ENCODE measurements at regions not wholly inside any gene's neighbourhood (a gene's known extent, or its start where the extent isn't known, plus 50 kb on each side); places are given as distances from the start of the nearest gene placed in this dataset.
A peak's percentile ranks its signal among the peaks of the same experiment; 100 is the strongest.

DNA sequence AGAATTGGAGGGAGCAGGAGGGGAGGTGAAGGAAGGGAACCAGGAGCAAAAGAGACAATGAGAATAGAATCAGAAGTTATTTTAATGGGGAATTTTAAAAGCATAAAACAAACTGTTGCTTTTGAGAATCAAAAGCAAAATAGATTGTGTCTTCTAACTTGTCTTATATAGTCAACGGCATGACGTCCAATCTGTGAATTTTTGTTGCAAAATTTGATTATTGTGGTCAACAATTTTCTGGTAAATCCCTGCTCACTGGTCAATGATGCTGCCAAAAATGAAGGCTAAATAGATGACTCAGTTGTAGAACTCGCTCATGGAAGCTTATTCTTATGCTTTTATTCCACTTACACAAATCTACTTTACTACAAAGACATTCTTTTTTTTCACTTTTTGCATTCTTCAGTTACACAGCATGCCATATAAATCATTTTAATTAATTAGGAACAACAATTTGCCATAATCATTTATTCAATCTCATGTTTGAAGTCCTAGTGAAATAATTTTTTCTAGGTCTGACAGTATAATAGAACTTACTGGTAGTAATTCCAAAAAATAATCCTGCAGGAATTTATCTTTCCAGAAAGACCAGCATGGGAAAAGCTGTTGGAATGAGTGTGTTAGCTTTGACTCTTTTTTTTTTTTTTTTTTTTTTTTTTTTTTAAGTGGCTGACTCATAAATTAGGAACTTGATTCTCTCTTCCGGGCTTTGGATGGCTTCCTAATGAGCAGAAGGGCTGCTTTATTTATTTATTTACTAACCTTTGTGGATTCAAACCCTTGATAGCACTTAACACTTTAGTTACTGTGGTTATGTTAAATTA lies 256.9 kb downstream of the SPRY2 start:
- TF ChIP-seq, protein P1, sequence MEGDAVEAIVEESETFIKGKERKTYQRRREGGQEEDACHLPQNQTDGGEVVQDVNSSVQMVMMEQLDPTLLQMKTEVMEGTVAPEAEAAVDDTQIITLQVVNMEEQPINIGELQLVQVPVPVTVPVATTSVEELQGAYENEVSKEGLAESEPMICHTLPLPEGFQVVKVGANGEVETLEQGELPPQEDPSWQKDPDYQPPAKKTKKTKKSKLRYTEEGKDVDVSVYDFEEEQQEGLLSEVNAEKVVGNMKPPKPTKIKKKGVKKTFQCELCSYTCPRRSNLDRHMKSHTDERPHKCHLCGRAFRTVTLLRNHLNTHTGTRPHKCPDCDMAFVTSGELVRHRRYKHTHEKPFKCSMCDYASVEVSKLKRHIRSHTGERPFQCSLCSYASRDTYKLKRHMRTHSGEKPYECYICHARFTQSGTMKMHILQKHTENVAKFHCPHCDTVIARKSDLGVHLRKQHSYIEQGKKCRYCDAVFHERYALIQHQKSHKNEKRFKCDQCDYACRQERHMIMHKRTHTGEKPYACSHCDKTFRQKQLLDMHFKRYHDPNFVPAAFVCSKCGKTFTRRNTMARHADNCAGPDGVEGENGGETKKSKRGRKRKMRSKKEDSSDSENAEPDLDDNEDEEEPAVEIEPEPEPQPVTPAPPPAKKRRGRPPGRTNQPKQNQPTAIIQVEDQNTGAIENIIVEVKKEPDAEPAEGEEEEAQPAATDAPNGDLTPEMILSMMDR (conservative IDR thresholded peaks at IDR 0.05) = no peak
- H3K36me3 Mint-ChIP-seq (ENCODE audit: low read depth) = no peaks in the 10 kb centered on the region
- H3K4me1 Mint-ChIP-seq = peaks cover 22% of the 10 kb centered on the region
- H3K4me3 Mint-ChIP-seq = no peak overlapping the region
- H3K9me3 Mint-ChIP-seq = peaks cover 2% of the 10 kb centered on the region
- no peaks in the 10 kb centered on the region for H3K27me3 Mint-ChIP-seq (ENCODE audit: low read depth)
- H3K27ac Mint-ChIP-seq (ENCODE audit: unreplicated experiment) = no peak overlapping the region
- DNase-seq (ENCODE audit: low read depth, low spot score) = no peak

DNA sequence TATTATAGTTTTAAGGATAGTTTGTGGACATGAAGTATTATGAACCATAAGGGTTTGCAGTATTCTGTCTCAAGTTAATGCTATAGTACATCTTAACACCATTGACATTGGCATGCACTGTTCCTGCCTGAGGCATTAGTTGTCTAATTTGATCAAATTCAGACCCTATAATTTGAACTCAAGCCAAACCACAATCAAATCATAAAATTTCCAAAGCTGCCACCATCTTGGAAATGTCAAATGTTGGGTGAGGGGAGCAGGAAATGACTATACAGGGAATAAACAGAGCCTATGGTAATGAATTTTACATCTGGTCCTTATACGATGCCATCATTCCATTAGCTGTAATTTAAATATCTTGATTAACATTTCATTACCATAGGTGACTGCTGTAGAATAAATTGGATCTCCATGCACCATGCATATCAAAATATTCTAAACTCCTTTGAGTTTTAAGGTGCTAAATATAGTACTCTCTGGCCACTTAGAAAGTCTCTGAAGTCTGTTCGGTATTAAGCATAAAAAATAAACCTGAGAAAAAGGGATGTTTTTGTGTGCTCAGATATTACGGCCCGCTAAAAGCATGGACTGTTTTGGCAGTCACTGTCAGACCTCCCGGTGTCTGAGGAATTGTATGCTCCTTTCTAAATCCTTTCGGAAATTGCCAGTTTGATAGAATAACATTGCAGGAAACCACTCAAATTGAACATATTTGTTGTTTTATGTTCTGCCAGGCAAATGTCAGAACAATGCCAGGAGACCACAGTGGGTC lies 257.7 kb downstream of the SPRY2 start:
- Mint-ChIP-seq H3K27me3 (ENCODE audit: low read depth) (no peaks in the 10 kb centered on the region), H3K36me3 (ENCODE audit: low read depth) (no peaks in the 10 kb centered on the region), H3K4me1 (peaks cover 19% of the 10 kb centered on the region), H3K9me3 (no peaks in the 10 kb centered on the region), H3K27ac (ENCODE audit: unreplicated experiment) (no peak overlapping the region), H3K4me3 (no peak overlapping the region)
- TF ChIP-seq, protein P1 (conservative IDR thresholded peaks at IDR 0.05) = no peak
- DNase-seq (ENCODE audit: low read depth, low spot score) = no peak

DNA sequence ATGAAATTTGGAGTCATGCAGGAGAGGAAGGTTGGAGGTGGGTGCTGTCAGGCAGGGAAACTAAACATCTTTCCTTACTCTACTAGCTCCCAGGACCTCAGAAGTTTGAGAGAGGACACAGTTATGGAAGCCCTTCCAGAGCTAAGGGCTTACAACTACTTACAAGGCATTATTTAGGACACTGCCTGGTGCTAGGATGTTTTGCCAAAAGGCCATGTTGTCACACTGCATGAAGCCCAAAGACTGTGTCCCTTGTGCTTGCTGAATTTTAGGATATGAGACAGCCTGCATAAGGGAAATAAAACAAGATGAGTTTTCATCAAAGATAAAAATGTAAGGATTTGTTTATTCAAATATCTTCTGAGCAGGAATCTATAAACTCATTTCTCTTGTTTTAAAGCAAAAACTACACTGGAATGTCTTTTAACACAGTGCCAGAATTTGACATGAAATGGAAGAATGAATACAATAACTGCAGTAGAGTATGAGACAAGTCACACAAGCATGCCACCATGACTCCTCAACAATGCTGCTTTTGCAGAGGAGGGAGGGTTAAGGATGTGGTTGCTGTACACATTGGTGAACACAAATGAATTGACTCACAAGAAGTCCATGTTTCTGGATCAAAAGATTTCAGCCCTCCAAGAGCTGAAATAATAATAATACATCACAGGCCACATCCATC lies 258.4 kb downstream of the SPRY2 start:
- Mint-ChIP-seq H3K4me1 (peaks cover 19% of the 10 kb centered on the region), H3K27ac (ENCODE audit: unreplicated experiment) (no peak overlapping the region), H3K9me3 (no peaks in the 10 kb centered on the region), H3K4me3 (no peak overlapping the region), H3K36me3 (ENCODE audit: low read depth) (no peaks in the 10 kb centered on the region), H3K27me3 (ENCODE audit: low read depth) (no peaks in the 10 kb centered on the region)
- TF ChIP-seq, protein P1 (conservative IDR thresholded peaks at IDR 0.05) = no peak
- no peak for DNase-seq (ENCODE audit: low read depth, low spot score)

DNA sequence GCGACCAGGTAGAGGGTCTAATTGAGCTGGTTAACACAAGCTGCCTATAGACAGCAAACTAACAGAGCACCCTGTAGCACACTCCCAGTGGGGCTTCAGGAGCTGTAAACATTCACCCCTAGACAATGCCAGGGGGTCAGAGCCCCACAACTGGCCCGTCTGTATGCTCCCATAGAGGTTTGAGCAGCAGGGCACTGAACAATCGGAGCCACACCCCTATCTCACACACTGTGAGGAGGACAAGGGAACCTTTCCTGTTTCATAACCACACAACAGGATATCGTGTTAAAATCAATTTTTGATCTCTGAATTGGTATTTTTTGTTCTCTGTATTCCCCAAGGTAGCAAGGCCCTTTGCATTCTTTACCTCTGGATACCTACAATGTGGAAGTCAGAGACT lies 266.1 kb downstream of the SPRY2 start:
- DNase-seq (ENCODE audit: low read depth, low spot score) = no peak
- Mint-ChIP-seq H3K4me1 (peaks cover 9% of the 10 kb centered on the region), H3K36me3 (ENCODE audit: low read depth) (peaks cover 2% of the 10 kb centered on the region), H3K4me3 (no peak overlapping the region), H3K27me3 (ENCODE audit: low read depth) (no peaks in the 10 kb centered on the region), H3K27ac (ENCODE audit: unreplicated experiment) (no peak overlapping the region), H3K9me3 (peaks cover 6% of the 10 kb centered on the region)
- TF ChIP-seq, protein P1 (conservative IDR thresholded peaks at IDR 0.05) = no peak

DNA sequence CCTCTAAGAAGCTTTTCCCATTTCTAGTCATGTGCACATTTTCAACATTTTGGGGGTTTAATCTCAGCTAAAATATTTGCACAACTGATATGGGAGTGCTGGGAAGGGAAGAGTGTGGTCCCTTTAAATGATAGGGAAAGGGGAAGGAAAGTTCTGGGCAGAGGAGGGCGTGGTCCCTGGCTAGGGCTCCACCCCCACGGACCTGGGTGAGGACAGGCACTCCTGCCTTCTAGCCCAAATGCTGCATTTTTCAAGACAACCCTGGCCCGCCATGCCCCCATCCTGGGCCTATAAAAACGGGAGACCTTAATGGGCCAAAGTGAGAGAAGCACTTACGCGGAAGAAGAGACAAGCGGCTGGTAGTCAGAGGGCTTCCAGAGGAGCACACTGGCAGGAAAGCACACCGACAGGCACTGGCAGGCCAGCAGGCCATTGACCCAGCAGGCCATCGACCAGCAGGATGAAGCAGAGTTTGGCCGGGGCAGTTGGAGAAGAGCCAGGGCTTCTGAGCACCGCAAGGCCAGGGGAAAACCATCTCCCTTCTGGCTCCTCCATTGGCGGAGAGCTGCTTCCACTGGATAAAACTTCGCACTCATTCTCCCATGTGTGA lies 266.7 kb downstream of the SPRY2 start:
- TF ChIP-seq, protein P1 (conservative IDR thresholded peaks at IDR 0.05) = no peak
- DNase-seq (ENCODE audit: low read depth, low spot score) = no peak
- Mint-ChIP-seq H3K27ac (ENCODE audit: unreplicated experiment) (peak overlapping the region; percentile 9), H3K4me3 (no peak overlapping the region), H3K4me1 (peaks cover 10% of the 10 kb centered on the region), H3K9me3 (peaks cover 6% of the 10 kb centered on the region), H3K36me3 (ENCODE audit: low read depth) (peaks cover 2% of the 10 kb centered on the region), H3K27me3 (ENCODE audit: low read depth) (no peaks in the 10 kb centered on the region)

Measured in neural crest cell (in vitro differentiated cells).